HG02870 (cell line): ENCODE measurements at regions not wholly inside any gene's neighbourhood (a gene's known extent, or its start where the extent isn't known, plus 50 kb on each side); places are given as distances from the start of the nearest gene placed in this dataset.
A peak's percentile ranks its signal among the peaks of the same experiment; 100 is the strongest.
"Not testable (repeated sequence)": the region's sequence is repeated elsewhere in the genome, so short reads cannot be mapped to it uniquely, and the experiment has no call there.

Experiments used
- ATAC-seq: cut with Tn5 transposase; IDR thresholded peaks from one replicate; pipeline ENCODE4 v1.9.1; 2021; ENCODE audit warnings: mild to moderate bottlenecking, moderate library complexity; ENCODE audit not compliant: unreplicated experiment

DNA sequence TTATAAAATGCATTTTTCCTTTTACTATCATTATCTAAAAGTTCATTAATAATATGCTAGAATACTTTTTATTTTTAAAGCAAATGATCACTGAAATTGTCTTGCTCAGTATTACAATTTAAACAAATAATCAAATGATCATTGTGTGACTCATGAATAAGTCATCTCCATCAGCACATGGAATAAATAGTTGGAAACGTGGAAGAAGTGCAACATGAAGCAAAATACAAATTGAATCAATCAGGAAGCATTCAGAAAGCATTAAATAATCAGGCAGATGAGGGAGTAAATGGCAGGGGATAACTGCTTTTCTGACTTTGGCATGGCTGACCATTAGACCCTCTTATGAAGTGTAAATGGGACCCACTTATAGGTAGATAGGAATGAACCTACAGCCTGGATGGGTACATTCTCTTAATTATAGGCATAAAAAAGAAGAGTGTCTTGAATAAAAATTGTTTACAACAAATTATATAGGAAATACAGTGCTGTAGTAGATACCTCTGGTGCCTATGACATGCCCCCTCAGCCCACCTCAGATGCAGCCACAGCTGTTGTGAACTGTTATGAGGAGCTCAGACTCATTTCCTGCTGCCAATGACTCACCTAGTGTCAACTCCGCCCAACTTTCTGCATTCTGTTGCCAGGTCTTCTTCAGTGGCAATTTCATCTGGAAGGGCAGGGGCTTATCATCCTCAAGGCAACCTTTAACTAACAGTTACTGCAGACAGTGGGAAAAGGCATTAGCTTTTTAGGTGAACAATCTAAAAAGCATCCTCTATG is 936.0 kb downstream of the TRIB2 start:
- no peak for ATAC-seq

GRCh38 chr2:13654416-13654815 is 937.7 kb downstream of the TRIB2 start:
- ATAC-seq, result no peak

DNA sequence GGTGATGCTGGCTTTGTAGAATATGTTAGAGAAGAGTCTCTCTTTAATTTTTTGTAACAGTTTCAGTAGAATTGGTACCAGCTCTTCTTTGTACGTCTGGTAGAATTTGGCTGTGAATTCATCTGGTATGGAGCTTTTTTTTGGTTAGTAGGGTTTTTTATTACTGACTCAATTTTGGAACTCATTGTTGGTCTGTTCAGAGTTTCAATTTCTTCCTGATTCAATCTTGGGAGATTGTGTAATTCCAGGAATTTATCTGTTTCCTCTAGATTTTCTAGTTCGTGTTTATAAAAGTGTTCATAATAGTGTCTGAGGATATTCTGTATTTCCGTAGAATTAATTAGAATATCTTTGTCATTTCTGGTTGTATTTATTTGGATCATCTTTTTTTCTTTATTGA is 943.5 kb downstream of the TRIB2 start:
- no peak for ATAC-seq

DNA sequence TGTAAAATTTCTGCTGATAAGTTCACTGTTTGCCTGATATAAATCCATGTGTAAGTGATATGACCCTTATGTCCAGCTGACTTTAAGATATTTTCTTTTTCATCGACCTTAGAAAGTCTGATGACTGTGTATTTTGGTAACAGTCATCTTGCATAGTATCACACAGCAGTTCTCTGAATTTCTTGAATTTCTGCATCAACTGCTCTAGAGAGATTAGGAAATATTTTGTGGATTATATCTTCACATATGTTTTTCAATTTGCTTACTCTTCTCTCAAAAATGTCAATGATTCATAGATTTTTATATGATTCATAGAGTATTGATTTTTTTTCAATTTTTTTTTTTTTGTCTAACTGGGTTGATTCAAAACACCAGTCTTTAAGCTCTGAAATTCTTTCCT is 945.3 kb downstream of the TRIB2 start:
- no peak for ATAC-seq

DNA sequence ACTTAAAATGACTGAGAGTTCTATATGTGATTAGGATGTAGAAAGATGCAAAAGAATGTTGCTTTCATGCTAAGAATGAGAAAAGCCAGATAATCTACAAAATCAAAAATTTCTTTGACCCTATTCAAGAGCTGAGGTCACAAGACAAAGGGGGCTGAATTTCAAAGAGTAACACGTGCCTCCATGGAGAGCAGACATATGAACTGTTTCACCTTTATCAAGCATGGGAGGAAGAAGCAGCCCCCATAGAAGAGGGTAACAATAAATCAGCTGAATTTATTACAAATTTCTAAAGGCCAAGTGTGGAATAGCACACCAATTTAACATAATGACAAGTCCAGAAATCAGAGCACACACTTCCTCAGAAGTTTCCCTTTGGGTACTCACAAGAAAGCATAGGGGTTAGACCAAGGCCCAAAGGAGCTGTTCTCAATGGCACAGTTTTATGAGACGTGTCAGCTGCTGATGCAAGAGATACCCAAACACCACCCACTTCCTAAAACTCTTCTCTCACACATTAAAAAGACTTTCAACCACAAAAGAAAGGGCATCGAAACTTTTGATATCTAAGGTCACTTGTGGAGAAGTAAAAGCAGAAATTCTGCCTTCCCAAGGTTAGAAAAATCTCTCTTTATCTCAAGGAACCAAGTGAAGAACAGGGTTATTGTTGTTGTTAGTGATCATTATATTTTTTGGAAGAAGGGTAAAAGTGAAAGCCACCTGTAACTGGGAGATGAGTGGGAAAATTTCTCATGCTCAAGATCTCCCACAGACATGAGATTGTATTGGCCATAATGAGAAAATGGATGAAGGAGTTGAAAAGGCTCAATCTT is 950.1 kb downstream of the TRIB2 start:
- peak; percentile 74 for ATAC-seq

- no peak for ATAC-seq
These were observed 950.6 kb downstream of the TRIB2 start for GRCh38 chr2:13667415-13667757.

- no peak for ATAC-seq
These were observed 952.9 kb downstream of the TRIB2 start for GRCh38 chr2:13669607-13670006.

DNA sequence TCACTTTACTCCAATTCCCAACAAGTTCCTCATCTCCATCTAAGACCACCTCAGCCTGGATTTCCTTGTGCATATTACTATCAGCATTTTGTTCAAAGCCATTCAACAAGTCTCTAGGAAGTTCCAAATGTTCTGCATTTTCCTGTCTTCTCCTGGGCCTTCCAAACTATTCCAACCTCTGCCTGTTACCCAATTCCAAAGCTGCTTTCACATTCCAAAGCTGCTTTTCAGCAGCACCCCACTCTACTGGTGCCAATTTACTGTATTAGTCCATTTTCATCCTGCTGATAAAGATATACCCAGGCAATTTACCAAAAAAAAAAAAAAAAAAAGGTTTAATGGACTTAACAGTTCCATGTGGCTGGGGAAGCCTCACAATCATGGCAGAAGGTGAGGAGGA is 957.1 kb downstream of the TRIB2 start:
- ATAC-seq, result not testable (repeated sequence)

GRCh38 chr2:13676269-13676668 is 956.2 kb upstream of the LRATD1 start:
- no peak for ATAC-seq

DNA sequence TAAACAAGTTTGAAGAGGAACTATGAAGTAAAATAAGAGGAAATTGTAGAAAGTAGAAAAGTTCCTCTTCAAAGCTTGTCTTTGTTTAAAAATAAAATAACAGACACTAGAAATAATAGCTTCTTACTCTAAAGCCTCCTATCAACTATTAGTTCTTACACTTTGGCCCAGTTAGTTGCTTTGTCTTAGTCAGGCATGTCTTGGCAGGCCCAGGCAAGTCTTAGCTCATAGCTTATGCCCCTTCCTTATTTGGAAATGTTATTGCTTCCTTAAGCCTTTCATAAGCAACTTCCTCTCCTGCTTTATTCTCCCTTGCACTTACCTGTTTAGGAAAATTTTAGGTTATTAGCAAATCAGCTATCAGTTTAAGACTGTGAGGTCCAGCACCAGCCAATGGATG is 950.6 kb upstream of the LRATD1 start:
- ATAC-seq, result no peak

- ATAC-seq, result no peak
These were observed 949.8 kb upstream of the LRATD1 start for GRCh38 chr2:13682540-13683272.

- ATAC-seq, result no peak
These were observed 946.3 kb upstream of the LRATD1 start for GRCh38 chr2:13686262-13686661.

DNA sequence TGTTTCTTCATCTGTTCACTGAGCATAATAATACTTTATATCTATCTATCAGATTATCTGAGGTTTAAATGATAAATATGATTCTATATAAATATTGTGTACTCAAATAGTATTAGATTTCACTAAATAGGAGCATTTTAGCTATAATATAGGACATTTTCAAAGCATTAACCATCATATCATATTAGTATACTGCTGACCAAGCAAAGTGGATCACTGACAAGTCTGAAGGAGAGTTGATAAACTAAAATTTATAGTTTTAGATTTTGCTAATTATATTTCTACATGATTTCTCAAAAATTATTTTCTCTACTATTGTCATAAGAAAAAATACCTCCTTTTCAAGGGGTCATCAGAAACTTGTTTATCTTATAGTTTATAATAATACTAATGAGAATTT is 937.8 kb upstream of the LRATD1 start:
- no peak for ATAC-seq

- ATAC-seq, result no peak
These were observed 935.9 kb upstream of the LRATD1 start for GRCh38 chr2:13696601-13697000.

- ATAC-seq, result no peak
These were observed 933.7 kb upstream of the LRATD1 start for GRCh38 chr2:13698847-13699246.

DNA sequence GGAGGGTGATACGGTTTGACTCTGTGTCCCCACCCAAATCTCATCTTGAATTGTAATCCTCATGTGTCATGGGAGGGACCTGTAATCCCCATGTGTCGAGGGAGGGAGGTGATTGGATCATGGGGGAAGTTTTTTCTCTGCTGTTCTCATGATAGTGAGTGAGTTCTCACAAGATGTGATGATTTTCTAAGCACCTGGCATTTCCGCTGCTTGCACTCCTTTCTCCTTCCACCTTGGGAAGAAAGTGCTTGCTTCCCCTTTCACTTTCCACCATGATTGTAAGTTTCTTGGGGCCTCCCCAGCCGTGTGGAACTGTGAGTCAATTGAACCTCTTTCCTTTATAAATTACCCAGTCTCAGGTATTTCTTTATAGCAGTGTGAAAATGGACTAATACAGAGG is 932.6 kb upstream of the LRATD1 start:
- ATAC-seq, result not testable (repeated sequence)

GRCh38 chr2:13711154-13711553 is 921.4 kb upstream of the LRATD1 start:
- no peak for ATAC-seq

GRCh38 chr2:13714466-13714865 is 918.1 kb upstream of the LRATD1 start:
- ATAC-seq, result no peak

- ATAC-seq, result no peak
These were observed 906.6 kb upstream of the LRATD1 start for GRCh38 chr2:13725945-13726344.

DNA sequence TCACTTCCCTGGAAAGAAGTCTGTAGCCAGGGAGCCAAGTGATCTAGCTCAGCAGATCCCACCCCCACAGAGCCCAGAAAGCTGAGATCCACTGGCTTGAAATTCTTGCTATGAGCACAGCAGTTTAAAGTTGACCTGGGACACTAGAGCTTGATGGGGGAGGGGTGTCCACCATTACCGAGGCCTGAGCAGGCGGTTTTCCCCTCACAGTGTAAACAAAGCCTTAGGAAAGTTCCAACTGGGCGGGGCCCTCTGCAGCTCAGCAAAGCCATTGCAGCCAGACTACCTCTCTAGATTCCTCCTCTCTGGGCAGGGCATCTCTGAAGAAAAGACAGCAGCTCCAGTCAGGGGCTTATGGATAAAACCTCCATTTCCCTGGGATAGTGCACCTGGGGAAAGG is 887.2 kb upstream of the LRATD1 start:
- no peak for ATAC-seq

DNA sequence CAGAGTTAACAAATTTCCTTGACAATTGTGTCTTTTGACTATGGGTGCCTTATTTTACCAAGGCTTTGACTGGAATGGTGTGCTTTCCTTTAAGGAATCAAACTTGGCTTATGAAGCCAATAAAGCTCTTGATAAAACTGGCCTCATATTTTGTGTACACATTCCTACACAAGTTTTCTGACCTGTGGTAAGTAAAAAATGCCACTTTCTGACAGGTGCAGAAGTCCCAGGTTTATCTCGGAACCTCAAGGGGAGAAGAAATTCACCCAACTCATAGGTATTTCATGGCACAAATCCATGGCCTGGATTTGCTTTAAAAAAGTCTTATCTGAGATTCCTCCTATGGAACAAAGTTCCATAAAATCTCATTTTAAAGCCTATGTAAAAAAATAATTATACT is 880.6 kb upstream of the LRATD1 start:
- ATAC-seq, result no peak

- ATAC-seq, result no peak
These were observed 874.1 kb upstream of the LRATD1 start for GRCh38 chr2:13758412-13758811.
